ENCODE measurements at regions not wholly inside any gene's neighbourhood (a gene's known extent, or its start where the extent isn't known, plus 50 kb on each side); places are given as distances from the start of the nearest gene placed in this dataset.

GRCh38 chr9:129346046-129346445 is 168.0 kb upstream of the IER5L start:
- DNase-seq: no peak

GRCh38 chr9:129344641-129345495 is 166.8 kb upstream of the IER5L start:
- no peak for DNase-seq
- Histone ChIP-seq H3K9me3 (ENCODE audit: control insufficient read depth, low read length) (no peaks in the 10 kb centered on the region), H3K27me3 (replicated peaks; ENCODE audit: control insufficient read depth, insufficient read depth, low read length, poor library complexity, severe bottlenecking) (no peaks in the 10 kb centered on the region), H3K36me3 (ENCODE audit: control insufficient read depth, insufficient read depth, low read length) (no peaks in the 10 kb centered on the region), H3K4me1 (ENCODE audit: control insufficient read depth, insufficient read depth, low read length, poor library complexity, severe bottlenecking) (no peaks in the 10 kb centered on the region), H3K27ac (ENCODE audit: insufficient read depth, low read length, poor library complexity, severe bottlenecking) (no peak overlapping the region), H3K4me3 (ENCODE audit: insufficient read depth, low read depth, low read length, poor library complexity, severe bottlenecking) (no peak overlapping the region)

More at GRCh38 chr9:129346046-129346445, 168.0 kb upstream of the IER5L start:
- no peak overlapping the region for H3K27ac ChIP-seq (ENCODE audit: insufficient read depth, low read length, poor library complexity, severe bottlenecking)
- no peak overlapping the region for H3K4me3 ChIP-seq (ENCODE audit: insufficient read depth, low read depth, low read length, poor library complexity, severe bottlenecking)
- H3K36me3 ChIP-seq (ENCODE audit: control insufficient read depth, insufficient read depth, low read length): no peaks in the 10 kb centered on the region
- peaks cover 2% of the 10 kb centered on the region for H3K27me3 ChIP-seq (replicated peaks; ENCODE audit: control insufficient read depth, insufficient read depth, low read length, poor library complexity, severe bottlenecking)
- H3K4me1 ChIP-seq (ENCODE audit: control insufficient read depth, insufficient read depth, low read length, poor library complexity, severe bottlenecking): no peaks in the 10 kb centered on the region
- no peaks in the 10 kb centered on the region for H3K9me3 ChIP-seq (ENCODE audit: control insufficient read depth, low read length)

GRCh38 chr9:129343424-129344375 is 165.6 kb upstream of the IER5L start:
- no peak for DNase-seq
- H3K9me3 ChIP-seq (ENCODE audit: control insufficient read depth, low read length): no peaks in the 10 kb centered on the region
- H3K27ac ChIP-seq (ENCODE audit: insufficient read depth, low read length, poor library complexity, severe bottlenecking): no peak overlapping the region
- no peaks in the 10 kb centered on the region for H3K4me1 ChIP-seq (ENCODE audit: control insufficient read depth, insufficient read depth, low read length, poor library complexity, severe bottlenecking)
- H3K36me3 ChIP-seq (ENCODE audit: control insufficient read depth, insufficient read depth, low read length): no peaks in the 10 kb centered on the region
- no peak overlapping the region for H3K4me3 ChIP-seq (ENCODE audit: insufficient read depth, low read depth, low read length, poor library complexity, severe bottlenecking)
- no peaks in the 10 kb centered on the region for H3K27me3 ChIP-seq (replicated peaks; ENCODE audit: control insufficient read depth, insufficient read depth, low read length, poor library complexity, severe bottlenecking)

- Histone ChIP-seq H3K27ac (ENCODE audit: insufficient read depth, low read length, poor library complexity, severe bottlenecking) (no peak overlapping the region), H3K4me3 (ENCODE audit: insufficient read depth, low read depth, low read length, poor library complexity, severe bottlenecking) (no peak overlapping the region), H3K4me1 (ENCODE audit: control insufficient read depth, insufficient read depth, low read length, poor library complexity, severe bottlenecking) (no peaks in the 10 kb centered on the region), H3K9me3 (ENCODE audit: control insufficient read depth, low read length) (no peaks in the 10 kb centered on the region), H3K36me3 (ENCODE audit: control insufficient read depth, insufficient read depth, low read length) (no peaks in the 10 kb centered on the region), H3K27me3 (replicated peaks; ENCODE audit: control insufficient read depth, insufficient read depth, low read length, poor library complexity, severe bottlenecking) (no peaks in the 10 kb centered on the region)
- no peak for DNase-seq
These were observed 164.7 kb upstream of the IER5L start for GRCh38 chr9:129342591-129343423.

- Histone ChIP-seq H3K9me3 (ENCODE audit: control insufficient read depth, low read length) (no peaks in the 10 kb centered on the region), H3K27ac (ENCODE audit: insufficient read depth, low read length, poor library complexity, severe bottlenecking) (no peak overlapping the region), H3K4me1 (ENCODE audit: control insufficient read depth, insufficient read depth, low read length, poor library complexity, severe bottlenecking) (peaks cover 4% of the 10 kb centered on the region), H3K36me3 (ENCODE audit: control insufficient read depth, insufficient read depth, low read length) (no peaks in the 10 kb centered on the region), H3K4me3 (ENCODE audit: insufficient read depth, low read depth, low read length, poor library complexity, severe bottlenecking) (no peak overlapping the region), H3K27me3 (replicated peaks; ENCODE audit: control insufficient read depth, insufficient read depth, low read length, poor library complexity, severe bottlenecking) (peaks cover 5% of the 10 kb centered on the region)
- DNase-seq: no peak
These were observed 163.9 kb upstream of the IER5L start for GRCh38 chr9:129341987-129342348.

- Histone ChIP-seq H3K9me3 (ENCODE audit: control insufficient read depth, low read length) (no peaks in the 10 kb centered on the region), H3K27me3 (replicated peaks; ENCODE audit: control insufficient read depth, insufficient read depth, low read length, poor library complexity, severe bottlenecking) (peaks cover 5% of the 10 kb centered on the region), H3K36me3 (ENCODE audit: control insufficient read depth, insufficient read depth, low read length) (no peaks in the 10 kb centered on the region), H3K27ac (ENCODE audit: insufficient read depth, low read length, poor library complexity, severe bottlenecking) (no peak overlapping the region), H3K4me3 (ENCODE audit: insufficient read depth, low read depth, low read length, poor library complexity, severe bottlenecking) (no peak overlapping the region), H3K4me1 (ENCODE audit: control insufficient read depth, insufficient read depth, low read length, poor library complexity, severe bottlenecking) (peaks cover 7% of the 10 kb centered on the region)
- DNase-seq: no peak
These were observed 163.3 kb upstream of the IER5L start for GRCh38 chr9:129341171-129341986.

- H3K9me3 ChIP-seq (ENCODE audit: control insufficient read depth, low read length): no peaks in the 10 kb centered on the region
- no peak overlapping the region for H3K4me3 ChIP-seq (ENCODE audit: insufficient read depth, low read depth, low read length, poor library complexity, severe bottlenecking)
- no peaks in the 10 kb centered on the region for H3K36me3 ChIP-seq (ENCODE audit: control insufficient read depth, insufficient read depth, low read length)
- DNase-seq: no peak
- H3K4me1 ChIP-seq (ENCODE audit: control insufficient read depth, insufficient read depth, low read length, poor library complexity, severe bottlenecking): peaks cover 9% of the 10 kb centered on the region
- H3K27ac ChIP-seq (ENCODE audit: insufficient read depth, low read length, poor library complexity, severe bottlenecking): no peak overlapping the region
- peaks cover 5% of the 10 kb centered on the region for H3K27me3 ChIP-seq (replicated peaks; ENCODE audit: control insufficient read depth, insufficient read depth, low read length, poor library complexity, severe bottlenecking)
These were observed 162.5 kb upstream of the IER5L start for GRCh38 chr9:129340427-129341170.

- no peak overlapping the region for H3K4me3 ChIP-seq (ENCODE audit: insufficient read depth, low read depth, low read length, poor library complexity, severe bottlenecking)
- H3K36me3 ChIP-seq (ENCODE audit: control insufficient read depth, insufficient read depth, low read length): no peaks in the 10 kb centered on the region
- DNase-seq: no peak
- H3K4me1 ChIP-seq (ENCODE audit: control insufficient read depth, insufficient read depth, low read length, poor library complexity, severe bottlenecking): peaks cover 9% of the 10 kb centered on the region
- H3K27me3 ChIP-seq (replicated peaks; ENCODE audit: control insufficient read depth, insufficient read depth, low read length, poor library complexity, severe bottlenecking): peaks cover 5% of the 10 kb centered on the region
- H3K9me3 ChIP-seq (ENCODE audit: control insufficient read depth, low read length): no peaks in the 10 kb centered on the region
- H3K27ac ChIP-seq (ENCODE audit: insufficient read depth, low read length, poor library complexity, severe bottlenecking): no peak overlapping the region
These were observed 161.6 kb upstream of the IER5L start for GRCh38 chr9:129339539-129340157.
